ENCODE measurements at regions not wholly inside any gene's neighbourhood (a gene's known extent, or its start where the extent isn't known, plus 50 kb on each side); places are given as distances from the start of the nearest gene placed in this dataset.

GRCh38 chr20:10883166-10883565, 209.4 kb upstream of the JAG1 start:
- TF ChIP-seq, protein P1, sequence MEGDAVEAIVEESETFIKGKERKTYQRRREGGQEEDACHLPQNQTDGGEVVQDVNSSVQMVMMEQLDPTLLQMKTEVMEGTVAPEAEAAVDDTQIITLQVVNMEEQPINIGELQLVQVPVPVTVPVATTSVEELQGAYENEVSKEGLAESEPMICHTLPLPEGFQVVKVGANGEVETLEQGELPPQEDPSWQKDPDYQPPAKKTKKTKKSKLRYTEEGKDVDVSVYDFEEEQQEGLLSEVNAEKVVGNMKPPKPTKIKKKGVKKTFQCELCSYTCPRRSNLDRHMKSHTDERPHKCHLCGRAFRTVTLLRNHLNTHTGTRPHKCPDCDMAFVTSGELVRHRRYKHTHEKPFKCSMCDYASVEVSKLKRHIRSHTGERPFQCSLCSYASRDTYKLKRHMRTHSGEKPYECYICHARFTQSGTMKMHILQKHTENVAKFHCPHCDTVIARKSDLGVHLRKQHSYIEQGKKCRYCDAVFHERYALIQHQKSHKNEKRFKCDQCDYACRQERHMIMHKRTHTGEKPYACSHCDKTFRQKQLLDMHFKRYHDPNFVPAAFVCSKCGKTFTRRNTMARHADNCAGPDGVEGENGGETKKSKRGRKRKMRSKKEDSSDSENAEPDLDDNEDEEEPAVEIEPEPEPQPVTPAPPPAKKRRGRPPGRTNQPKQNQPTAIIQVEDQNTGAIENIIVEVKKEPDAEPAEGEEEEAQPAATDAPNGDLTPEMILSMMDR (IDR thresholded peaks at IDR 0.05): no peak
- no peak for TF ChIP-seq POLR2A (IDR thresholded peaks at IDR 0.05)
